ENCODE measurements at regions not wholly inside any gene's neighbourhood (a gene's known extent, or its start where the extent isn't known, plus 50 kb on each side); places are given as distances from the start of the nearest gene placed in this dataset.

DNA sequence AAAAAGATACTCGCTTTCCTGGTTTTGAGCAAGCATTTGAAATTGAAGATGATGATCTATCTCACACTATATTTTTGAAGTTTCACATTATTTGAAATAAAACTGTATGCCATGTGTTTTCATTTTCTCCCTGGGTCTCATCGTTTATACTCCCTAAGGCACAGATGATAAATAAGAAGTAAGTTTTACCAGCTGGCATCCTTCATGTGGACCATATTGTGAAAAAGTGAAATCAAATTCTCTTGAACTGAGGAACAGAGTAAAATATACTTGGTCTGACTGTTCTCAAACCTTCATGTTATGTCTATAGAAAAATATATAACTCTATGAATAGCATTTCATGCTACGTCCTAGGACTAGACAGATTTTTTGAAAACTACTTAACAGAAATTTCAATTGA, 1600.9 kb upstream of the C9orf72 start:
- Histone ChIP-seq H3K4me2 (ENCODE audit: control insufficient read depth, insufficient read depth) (no peak overlapping the region), H3K4me1 (ENCODE audit: control insufficient read depth, insufficient read depth, low read length) (no peaks in the 10 kb centered on the region), H2AFZ (ENCODE audit: control insufficient read depth, low read depth, low read length) (no peak overlapping the region), H3K79me2 (ENCODE audit: control insufficient read depth, insufficient read depth, low read length) (no peaks in the 10 kb centered on the region), H3K27ac (ENCODE audit: control insufficient read depth, insufficient read depth) (no peak overlapping the region), H3K36me3 (ENCODE audit: control insufficient read depth in 2 of 2, insufficient read depth in 2 of 2, low read length in 1 of 2) (no peaks in the 10 kb centered on the region), H3K4me3 (no peak overlapping the region), H3K27me3 (replicated peaks in 1 of 2; ENCODE audit: control insufficient read depth in 2 of 2, insufficient read depth in 2 of 2, low read length in 1 of 2) (no peaks in the 10 kb centered on the region), H3K9ac (ENCODE audit: control insufficient read depth, insufficient read depth, low read length) (no peak overlapping the region), H3K9me3 (replicated peaks; ENCODE audit: control insufficient read depth, insufficient read depth, low read length) (no peaks in the 10 kb centered on the region), H4K20me1 (ENCODE audit: control insufficient read depth, insufficient read depth) (no peaks in the 10 kb centered on the region)
- intact Hi-C loops (cut with micrococcal nuclease; ENCODE audit: unreplicated experiment) (no loop called here), in situ Hi-C loops (cut with MboI) (no loop called here)
- CTCF ChIA-PET: no interaction called here
- RAD21 ChIA-PET (ENCODE audit: unreplicated experiment): no interaction called here
- WGBS (ENCODE audit: insufficient coverage, insufficient replicate concordance, low lambda C conversion rate, missing lambda C conversion rate): 41% methylated on average over 3 of the region's 3 CpGs
- POLR2A ChIA-PET: no interaction called here
- no peak for DNase-seq (ENCODE audit: low read depth, low spot score)
- SMC1A ChIA-PET (ENCODE audit: uncharacterized antibody, unreplicated experiment): no interaction called here
- no peak for FAIRE-seq
- no peak for ATAC-seq
- BruUV-seq (replicated peaks): no TSS peak
- TF ChIP-seq ZBED1 (IDR thresholded peaks at IDR 0.05; ENCODE audit: borderline replicate concordance) (no peak), MTA2 (IDR thresholded peaks at IDR 0.05; ENCODE audit: low read depth) (no peak), NFYA (IDR thresholded peaks at IDR 0.05; ENCODE audit: borderline replicate concordance, low read depth, low read length) (no peak), HDAC6 (IDR thresholded peaks at IDR 0.05; ENCODE audit: unreplicated experiment) (no peak), RAD21 (IDR thresholded peaks at IDR 0.05; ENCODE audit: insufficient read depth, low read depth, low read length) (no peak), HDGF (IDR thresholded peaks at IDR 0.05) (no peak), PML (IDR thresholded peaks at IDR 0.05; ENCODE audit: low read length) (no peak), ATF7 (IDR thresholded peaks at IDR 0.05; ENCODE audit: low read depth) (no peak), MTA3 (IDR thresholded peaks at IDR 0.05; ENCODE audit: borderline replicate concordance, low read length) (no peak), BACH1 (IDR thresholded peaks at IDR 0.05; ENCODE audit: borderline replicate concordance) (no peak), FOS (IDR thresholded peaks at IDR 0.05; ENCODE audit: borderline replicate concordance, extremely low read depth, insufficient read length) (no peak), TCF3 (IDR thresholded peaks at IDR 0.05; ENCODE audit: borderline replicate concordance, insufficient read depth, low read depth, low read length) (no peak), SUZ12 (IDR thresholded peaks at IDR 0.05; ENCODE audit: unreplicated experiment) (no peak), ZSCAN29 (IDR thresholded peaks at IDR 0.05) (no peak)
- TF ChIP-seq, protein P1, sequence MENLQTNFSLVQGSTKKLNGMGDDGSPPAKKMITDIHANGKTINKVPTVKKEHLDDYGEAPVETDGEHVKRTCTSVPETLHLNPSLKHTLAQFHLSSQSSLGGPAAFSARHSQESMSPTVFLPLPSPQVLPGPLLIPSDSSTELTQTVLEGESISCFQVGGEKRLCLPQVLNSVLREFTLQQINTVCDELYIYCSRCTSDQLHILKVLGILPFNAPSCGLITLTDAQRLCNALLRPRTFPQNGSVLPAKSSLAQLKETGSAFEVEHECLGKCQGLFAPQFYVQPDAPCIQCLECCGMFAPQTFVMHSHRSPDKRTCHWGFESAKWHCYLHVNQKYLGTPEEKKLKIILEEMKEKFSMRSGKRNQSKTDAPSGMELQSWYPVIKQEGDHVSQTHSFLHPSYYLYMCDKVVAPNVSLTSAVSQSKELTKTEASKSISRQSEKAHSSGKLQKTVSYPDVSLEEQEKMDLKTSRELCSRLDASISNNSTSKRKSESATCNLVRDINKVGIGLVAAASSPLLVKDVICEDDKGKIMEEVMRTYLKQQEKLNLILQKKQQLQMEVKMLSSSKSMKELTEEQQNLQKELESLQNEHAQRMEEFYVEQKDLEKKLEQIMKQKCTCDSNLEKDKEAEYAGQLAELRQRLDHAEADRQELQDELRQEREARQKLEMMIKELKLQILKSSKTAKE (IDR thresholded peaks at IDR 0.05; ENCODE audit: low read depth, poor library complexity, severe bottlenecking): no peak
- TF ChIP-seq, protein P2, sequence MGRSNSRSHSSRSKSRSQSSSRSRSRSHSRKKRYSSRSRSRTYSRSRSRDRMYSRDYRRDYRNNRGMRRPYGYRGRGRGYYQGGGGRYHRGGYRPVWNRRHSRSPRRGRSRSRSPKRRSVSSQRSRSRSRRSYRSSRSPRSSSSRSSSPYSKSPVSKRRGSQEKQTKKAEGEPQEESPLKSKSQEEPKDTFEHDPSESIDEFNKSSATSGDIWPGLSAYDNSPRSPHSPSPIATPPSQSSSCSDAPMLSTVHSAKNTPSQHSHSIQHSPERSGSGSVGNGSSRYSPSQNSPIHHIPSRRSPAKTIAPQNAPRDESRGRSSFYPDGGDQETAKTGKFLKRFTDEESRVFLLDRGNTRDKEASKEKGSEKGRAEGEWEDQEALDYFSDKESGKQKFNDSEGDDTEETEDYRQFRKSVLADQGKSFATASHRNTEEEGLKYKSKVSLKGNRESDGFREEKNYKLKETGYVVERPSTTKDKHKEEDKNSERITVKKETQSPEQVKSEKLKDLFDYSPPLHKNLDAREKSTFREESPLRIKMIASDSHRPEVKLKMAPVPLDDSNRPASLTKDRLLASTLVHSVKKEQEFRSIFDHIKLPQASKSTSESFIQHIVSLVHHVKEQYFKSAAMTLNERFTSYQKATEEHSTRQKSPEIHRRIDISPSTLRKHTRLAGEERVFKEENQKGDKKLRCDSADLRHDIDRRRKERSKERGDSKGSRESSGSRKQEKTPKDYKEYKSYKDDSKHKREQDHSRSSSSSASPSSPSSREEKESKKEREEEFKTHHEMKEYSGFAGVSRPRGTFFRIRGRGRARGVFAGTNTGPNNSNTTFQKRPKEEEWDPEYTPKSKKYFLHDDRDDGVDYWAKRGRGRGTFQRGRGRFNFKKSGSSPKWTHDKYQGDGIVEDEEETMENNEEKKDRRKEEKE (IDR thresholded peaks at IDR 0.05): no peak
- TF ChIP-seq, protein P3, sequence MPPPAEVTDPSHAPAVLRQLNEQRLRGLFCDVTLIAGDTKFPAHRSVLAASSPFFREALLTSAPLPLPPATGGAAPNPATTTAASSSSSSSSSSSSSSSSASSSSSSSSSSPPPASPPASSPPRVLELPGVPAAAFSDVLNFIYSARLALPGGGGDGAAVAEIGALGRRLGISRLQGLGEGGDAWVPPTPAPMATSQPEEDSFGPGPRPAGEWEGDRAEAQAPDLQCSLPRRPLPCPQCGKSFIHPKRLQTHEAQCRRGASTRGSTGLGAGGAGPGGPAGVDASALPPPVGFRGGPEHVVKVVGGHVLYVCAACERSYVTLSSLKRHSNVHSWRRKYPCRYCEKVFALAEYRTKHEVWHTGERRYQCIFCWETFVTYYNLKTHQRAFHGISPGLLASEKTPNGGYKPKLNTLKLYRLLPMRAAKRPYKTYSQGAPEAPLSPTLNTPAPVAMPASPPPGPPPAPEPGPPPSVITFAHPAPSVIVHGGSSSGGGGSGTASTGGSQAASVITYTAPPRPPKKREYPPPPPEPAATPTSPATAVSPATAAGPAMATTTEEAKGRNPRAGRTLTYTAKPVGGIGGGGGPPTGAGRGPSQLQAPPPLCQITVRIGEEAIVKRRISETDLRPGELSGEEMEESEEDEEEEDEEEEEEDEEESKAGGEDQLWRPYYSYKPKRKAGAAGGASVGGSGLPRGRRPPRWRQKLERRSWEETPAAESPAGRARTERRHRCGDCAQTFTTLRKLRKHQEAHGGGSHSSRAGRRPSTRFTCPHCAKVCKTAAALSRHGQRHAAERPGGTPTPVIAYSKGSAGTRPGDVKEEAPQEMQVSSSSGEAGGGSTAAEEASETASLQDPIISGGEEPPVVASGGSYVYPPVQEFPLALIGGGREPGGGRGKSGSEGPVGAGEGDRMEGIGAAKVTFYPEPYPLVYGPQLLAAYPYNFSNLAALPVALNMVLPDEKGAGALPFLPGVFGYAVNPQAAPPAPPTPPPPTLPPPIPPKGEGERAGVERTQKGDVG (CRISPR knock-in tag; IDR thresholded peaks at IDR 0.05): no peak
- TF ChIP-seq, protein P4, sequence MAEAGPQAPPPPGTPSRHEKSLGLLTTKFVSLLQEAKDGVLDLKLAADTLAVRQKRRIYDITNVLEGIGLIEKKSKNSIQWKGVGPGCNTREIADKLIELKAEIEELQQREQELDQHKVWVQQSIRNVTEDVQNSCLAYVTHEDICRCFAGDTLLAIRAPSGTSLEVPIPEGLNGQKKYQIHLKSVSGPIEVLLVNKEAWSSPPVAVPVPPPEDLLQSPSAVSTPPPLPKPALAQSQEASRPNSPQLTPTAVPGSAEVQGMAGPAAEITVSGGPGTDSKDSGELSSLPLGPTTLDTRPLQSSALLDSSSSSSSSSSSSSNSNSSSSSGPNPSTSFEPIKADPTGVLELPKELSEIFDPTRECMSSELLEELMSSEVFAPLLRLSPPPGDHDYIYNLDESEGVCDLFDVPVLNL (IDR thresholded peaks at IDR 0.05; ENCODE audit: low read depth, low read length): no peak
